HPDE6-E6E7 (cell line): ENCODE measurements at regions not wholly inside any gene's neighbourhood (a gene's known extent, or its start where the extent isn't known, plus 50 kb on each side); places are given as distances from the start of the nearest gene placed in this dataset.
"Not testable (repeated sequence)": the region's sequence is repeated elsewhere in the genome, so short reads cannot be mapped to it uniquely, and the experiment has no call there.

ENCODE experiments used
- DNase-seq: peaks from one replicate; pipeline ENCODE4 v3.0.0; 2011; ENCODE audit warnings: missing footprints; ENCODE audit errors: extremely low spot score

DNA sequence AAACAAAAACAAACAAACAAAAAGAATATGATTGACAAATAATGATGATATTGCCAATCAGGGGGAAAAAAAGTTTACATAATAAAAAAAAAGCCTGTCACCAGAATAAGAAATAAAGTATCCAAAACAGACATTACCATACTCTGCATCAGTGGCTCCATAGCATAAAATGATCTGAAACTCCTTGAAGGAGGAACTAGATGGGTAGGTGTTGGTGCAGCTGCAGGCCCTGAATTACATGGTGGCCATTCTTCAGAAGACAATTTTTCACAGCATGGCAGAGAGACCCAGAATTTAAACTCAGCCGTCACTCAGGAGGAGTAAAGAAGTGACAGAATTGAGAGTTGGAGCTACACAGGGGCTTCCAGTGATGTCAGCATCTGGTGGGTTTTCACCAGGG, 60.2 kb downstream of the GLUL start:
- no peak for DNase-seq

DNA sequence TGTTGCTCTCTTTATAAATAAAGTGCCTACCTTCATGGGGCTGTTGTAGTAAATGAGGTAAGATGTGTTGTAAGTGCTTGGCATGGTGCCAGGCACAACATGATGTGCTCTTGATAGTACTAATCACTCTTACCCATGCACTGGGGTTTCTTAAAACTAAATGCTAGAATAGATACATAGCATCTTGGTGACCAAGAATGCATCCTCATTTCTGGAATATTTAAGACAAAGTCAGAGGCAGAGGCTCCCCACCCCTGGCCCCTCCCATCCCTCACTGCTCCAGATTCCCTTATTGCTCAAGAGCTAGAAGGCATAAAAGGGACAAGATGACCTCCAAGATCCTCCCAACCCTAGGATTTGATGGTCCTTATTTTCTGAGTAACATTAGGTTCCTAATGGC, 61.3 kb downstream of the GLUL start:
- DNase-seq = no peak

GRCh38 chr1:182329471-182329870, 62.1 kb downstream of the GLUL start:
- DNase-seq = no peak

DNA sequence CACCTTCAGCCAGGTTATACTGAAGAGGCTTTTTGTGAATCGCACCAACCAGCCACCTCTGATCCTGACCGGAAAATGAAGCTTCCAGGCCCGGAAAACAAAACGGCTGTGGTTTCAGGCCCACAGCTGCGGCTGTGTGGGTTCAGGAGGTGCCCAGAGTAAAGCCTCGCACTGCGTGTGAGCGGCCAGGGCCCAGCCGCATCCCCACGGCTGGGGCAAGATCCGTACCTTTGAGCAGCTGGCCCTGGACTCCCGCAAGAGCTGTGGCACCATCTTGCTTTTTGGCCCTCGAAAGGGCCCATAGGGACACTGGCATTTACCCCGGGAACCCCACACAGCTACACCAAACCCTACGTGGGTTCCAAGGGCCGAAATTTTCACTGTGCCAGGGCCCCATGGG, 63.0 kb downstream of the GLUL start:
- no peak for DNase-seq

DNA sequence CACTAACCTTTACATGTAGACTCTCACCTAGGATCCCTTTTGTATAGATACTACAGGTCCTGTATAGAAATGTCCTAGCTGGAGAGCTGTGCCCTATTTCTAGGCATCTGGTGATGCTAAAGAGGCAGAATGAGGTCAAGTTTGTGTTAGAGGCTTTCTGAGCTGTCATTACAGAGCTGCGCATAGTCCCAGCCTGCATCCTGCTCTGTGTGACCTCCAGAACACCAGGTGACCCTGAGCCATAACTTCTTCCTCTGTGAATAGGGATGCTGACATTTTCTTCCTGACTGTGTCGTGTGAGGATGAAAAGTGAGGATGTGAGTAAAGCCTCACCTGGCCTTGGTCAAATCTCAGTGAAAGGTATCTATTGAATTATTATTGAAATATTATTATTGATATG, 66.3 kb downstream of the GLUL start:
- no peak for DNase-seq

GRCh38 chr1:182321532-182321931, 70.1 kb downstream of the GLUL start:
- not testable (repeated sequence) for DNase-seq

DNA sequence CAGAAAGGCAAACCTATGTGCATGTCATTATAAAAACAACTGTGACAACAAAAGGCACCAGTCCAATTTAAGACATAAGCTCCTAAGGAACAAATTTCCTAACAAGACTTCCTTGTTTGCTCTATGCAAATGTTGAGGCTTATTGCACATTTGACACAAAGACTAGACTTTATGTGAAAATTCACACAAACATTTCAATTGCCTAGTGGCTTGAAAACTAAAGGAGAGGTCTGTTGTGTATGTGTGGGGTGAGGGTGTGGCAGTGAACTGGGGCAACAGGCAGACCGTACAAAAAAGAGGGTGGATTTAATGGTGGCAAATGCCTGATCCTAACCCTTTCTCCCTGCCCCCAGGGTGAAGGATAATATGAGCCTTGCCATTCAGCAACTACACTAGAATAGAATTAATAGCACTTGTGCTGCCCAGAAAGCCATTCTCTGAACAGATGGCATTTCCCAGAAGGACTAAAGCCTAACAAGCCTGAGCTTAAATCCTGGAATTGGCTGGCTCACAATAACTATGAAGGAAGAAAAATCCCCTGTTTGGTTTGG, 73.9 kb downstream of the GLUL start:
- no peak for DNase-seq

- not testable (repeated sequence) for DNase-seq
Observed at GRCh38 chr1:182316454-182316853, 75.1 kb downstream of the GLUL start.

DNA sequence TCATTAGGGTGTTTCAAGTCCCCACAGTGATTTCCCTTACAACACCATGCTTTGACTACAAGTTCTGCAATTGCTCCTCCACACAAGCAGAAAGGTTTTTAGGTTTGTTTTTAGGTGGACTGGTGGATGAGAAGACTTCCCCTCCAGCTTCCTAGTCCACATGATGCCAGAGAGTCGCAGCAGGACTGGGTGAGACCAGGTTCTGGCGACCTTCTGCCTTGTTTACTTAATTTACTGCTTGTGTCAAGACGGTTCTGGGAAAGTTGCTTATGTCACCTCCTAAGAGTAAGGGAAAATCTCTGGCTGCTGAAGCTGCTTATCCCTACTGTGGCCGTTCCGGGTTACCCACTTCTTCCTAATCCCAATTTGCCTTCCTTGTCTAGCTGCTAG, 76.4 kb downstream of the GLUL start:
- DNase-seq = no peak

GRCh38 chr1:182309631-182310351, 81.8 kb downstream of the GLUL start:
- DNase-seq = no peak

- no peak for DNase-seq
Observed at GRCh38 chr1:182308826-182309225, 82.8 kb downstream of the GLUL start.

GRCh38 chr1:182307486-182307885, 84.1 kb downstream of the GLUL start:
- DNase-seq = not testable (repeated sequence)

GRCh38 chr1:182305861-182306260, 85.7 kb downstream of the GLUL start:
- no peak for DNase-seq

GRCh38 chr1:182304627-182305026, 87.0 kb downstream of the GLUL start:
- DNase-seq = no peak

- DNase-seq = no peak
Observed at GRCh38 chr1:182304218-182304617, 87.4 kb downstream of the GLUL start.

DNA sequence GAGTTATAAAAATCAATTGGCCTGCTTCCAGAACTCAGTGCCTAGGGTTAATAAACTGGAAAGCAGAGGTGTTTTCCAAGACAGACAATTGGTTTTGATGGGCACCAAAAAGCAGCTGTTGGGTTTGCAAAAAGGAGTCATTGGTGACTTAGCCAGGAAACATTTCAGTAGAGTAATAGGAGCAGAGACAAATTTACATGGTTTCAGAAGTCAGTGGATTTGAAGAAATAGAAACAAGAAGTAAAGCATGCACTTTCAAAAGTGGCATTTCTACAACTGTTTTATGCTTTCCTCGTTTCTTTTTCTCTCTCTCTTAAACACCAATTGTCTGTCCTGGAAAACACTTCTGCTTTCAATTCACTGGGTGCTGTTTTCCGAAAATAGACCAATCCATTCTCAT, 87.8 kb downstream of the GLUL start:
- DNase-seq = no peak

- DNase-seq = peak; percentile 7
Observed at GRCh38 chr1:182301467-182302198, 90.0 kb downstream of the GLUL start.

- no peak for DNase-seq
Observed at GRCh38 chr1:182301026-182301436, 90.6 kb downstream of the GLUL start.

GRCh38 chr1:182299728-182300616, 91.6 kb downstream of the GLUL start:
- peak; percentile 10 for DNase-seq

GRCh38 chr1:182299054-182299727, 92.4 kb downstream of the GLUL start:
- DNase-seq = not testable (repeated sequence)

- no peak for DNase-seq
Observed at GRCh38 chr1:182297335-182297734, 94.3 kb downstream of the GLUL start.
